Type B pancreatic cell (in vitro differentiated cells): ENCODE measurements at regions not wholly inside any gene's neighbourhood (a gene's known extent, or its start where the extent isn't known, plus 50 kb on each side); places are given as distances from the start of the nearest gene placed in this dataset.

Experiments used
- DNase-seq: peaks from one replicate; pipeline ENCODE4 v3.0.0; 2021; ENCODE audit warnings: mixed read lengths; ENCODE audit not compliant: unreplicated experiment; ENCODE audit errors: extremely low spot score
- H3K27ac Mint-ChIP-seq: 2 replicates; pipeline ENCODE4 v1.8.0; 2021; ENCODE audit warnings: mild to moderate bottlenecking, mixed read lengths
- H3K27me3 Mint-ChIP-seq: 2 replicates; pipeline ENCODE4 v1.8.0; 2021; ENCODE audit warnings: mixed read lengths
- H3K36me3 Mint-ChIP-seq: 2 replicates; pipeline ENCODE4 v1.8.0; 2021; ENCODE audit warnings: mixed read lengths
- H3K4me1 Mint-ChIP-seq: one replicate; pipeline ENCODE4 v1.8.0; 2021; ENCODE audit warnings: mixed read lengths; ENCODE audit not compliant: unreplicated experiment
- H3K4me3 Mint-ChIP-seq: 2 replicates; pipeline ENCODE4 v1.8.0; 2021; ENCODE audit warnings: mild to moderate bottlenecking, mixed read lengths
- H3K9me3 Mint-ChIP-seq: 2 replicates; pipeline ENCODE4 v1.8.0; 2021; ENCODE audit warnings: mixed read lengths
- CTCF ChIP-seq: fragments of 200-600 bp; sonication (generic); conservative IDR thresholded peaks from 2 replicates; pipeline ENCODE4 v1.5.0; 2021; ENCODE audit warnings: antibody characterized with exemption, mild to moderate bottlenecking

GRCh38 chr11:64453466-64453865, 94.5 kb downstream of the RPS6KA4 start:
- TF ChIP-seq CTCF = no peak
- Mint-ChIP-seq H3K4me1 (peaks cover 4% of the 10 kb centered on the region), H3K27me3 (peaks cover 10% of the 10 kb centered on the region), H3K4me3 (no peak overlapping the region), H3K36me3 (no peaks in the 10 kb centered on the region), H3K27ac (no peak overlapping the region), H3K9me3 (no peaks in the 10 kb centered on the region)
- DNase-seq = no peak

GRCh38 chr11:64455456-64456261, 96.7 kb downstream of the RPS6KA4 start:
- Mint-ChIP-seq H3K4me3 (no peak overlapping the region), H3K27me3 (peaks cover 7% of the 10 kb centered on the region), H3K36me3 (no peaks in the 10 kb centered on the region), H3K4me1 (peaks cover 6% of the 10 kb centered on the region), H3K27ac (no peak overlapping the region), H3K9me3 (no peaks in the 10 kb centered on the region)
- no peak for DNase-seq
- TF ChIP-seq CTCF = no peak

GRCh38 chr11:64456509-64457320, 97.8 kb downstream of the RPS6KA4 start:
- no peak for TF ChIP-seq CTCF
- Mint-ChIP-seq H3K4me1 (peaks cover 6% of the 10 kb centered on the region), H3K27me3 (peaks cover 10% of the 10 kb centered on the region)

GRCh38 chr11:64457416-64458010, 98.2 kb upstream of the SLC22A11 start:
- Mint-ChIP-seq H3K36me3 (no peaks in the 10 kb centered on the region), H3K9me3 (no peaks in the 10 kb centered on the region), H3K27ac (no peak overlapping the region), H3K27me3 (peaks cover 12% of the 10 kb centered on the region), H3K4me1 (peaks cover 6% of the 10 kb centered on the region), H3K4me3 (no peak overlapping the region)
- TF ChIP-seq CTCF = no peak
- DNase-seq = no peak

More at GRCh38 chr11:64456509-64457320, 97.8 kb downstream of the RPS6KA4 start:
- Mint-ChIP-seq H3K4me3 (no peak overlapping the region), H3K27ac (no peak overlapping the region), H3K36me3 (no peaks in the 10 kb centered on the region), H3K9me3 (no peaks in the 10 kb centered on the region)
- no peak for DNase-seq

DNA sequence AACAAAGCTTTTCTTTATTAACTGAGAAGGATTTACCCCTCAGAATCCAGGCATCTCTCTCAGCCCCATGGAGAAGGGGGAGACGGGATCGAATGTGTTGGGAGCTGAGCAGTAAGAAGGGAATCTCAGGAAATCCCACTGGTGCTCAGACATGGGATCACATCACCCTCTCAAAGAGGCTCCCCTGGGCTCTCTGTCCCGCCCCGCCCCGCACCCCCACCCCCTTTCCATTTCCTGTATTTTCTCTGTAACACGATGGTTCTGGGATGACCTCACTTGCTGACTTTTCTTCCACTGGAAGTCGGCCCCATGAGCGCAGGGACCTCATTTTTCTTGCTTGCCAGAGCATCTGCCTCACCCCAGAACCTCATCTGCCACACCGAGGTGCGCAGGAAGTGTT, 96.7 kb upstream of the SLC22A11 start:
- no peak overlapping the region for H3K27ac Mint-ChIP-seq
- H3K9me3 Mint-ChIP-seq = no peaks in the 10 kb centered on the region
- peaks cover 12% of the 10 kb centered on the region for H3K27me3 Mint-ChIP-seq
- no peak for DNase-seq
- no peak overlapping the region for H3K4me3 Mint-ChIP-seq
- TF ChIP-seq CTCF = no peak
- peaks cover 6% of the 10 kb centered on the region for H3K4me1 Mint-ChIP-seq
- H3K36me3 Mint-ChIP-seq = no peaks in the 10 kb centered on the region
